ENCODE measurements at regions not wholly inside any gene's neighbourhood (a gene's known extent, or its start where the extent isn't known, plus 50 kb on each side); places are given as distances from the start of the nearest gene placed in this dataset.
"Not testable (repeated sequence)": the region's sequence is repeated elsewhere in the genome, so short reads cannot be mapped to it uniquely, and the experiment has no call there.

- H3K27ac ChIP-seq = not testable (repeated sequence)
Measured at GRCh38 chr21:13986996-13987958, 223.5 kb downstream of the LIPI start.

GRCh38 chr21:13985865-13986863 is 224.6 kb downstream of the LIPI start:
- not testable (repeated sequence) for H3K27ac ChIP-seq

DNA sequence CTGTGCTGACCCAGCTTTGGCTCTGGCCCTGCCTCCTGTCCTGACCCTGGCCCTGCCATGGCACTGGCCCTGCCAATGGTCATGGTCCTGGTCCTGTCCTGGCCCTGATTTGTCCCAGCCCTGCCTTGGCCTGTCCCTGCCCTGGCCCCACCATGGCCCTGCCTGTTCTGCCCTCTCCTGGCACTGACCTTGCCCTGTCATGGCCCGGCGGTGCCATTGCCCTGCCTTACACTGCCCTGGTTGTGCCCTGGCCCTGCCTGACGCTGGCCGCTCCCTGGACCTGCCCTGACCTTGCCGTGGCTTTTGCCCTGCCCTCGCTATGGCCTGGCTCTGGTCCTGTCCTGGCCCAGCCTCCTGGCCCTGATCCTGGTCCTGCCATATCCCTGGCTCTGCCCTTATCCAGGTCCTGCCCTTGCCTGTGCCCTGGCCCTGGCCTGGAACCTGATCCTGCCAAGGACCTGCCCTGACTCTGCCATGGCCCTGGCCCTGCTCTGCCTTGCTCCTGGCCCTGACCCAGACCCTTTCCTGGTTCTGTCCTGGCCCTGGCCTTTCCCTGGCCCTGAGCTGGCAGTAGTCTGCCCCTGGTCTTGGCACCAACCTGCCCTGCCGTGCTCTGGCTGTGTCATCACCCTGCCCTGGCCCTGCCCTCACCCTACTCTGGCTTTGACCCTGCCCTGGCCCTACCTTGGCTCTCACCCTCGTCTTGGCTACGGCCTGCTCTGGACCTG is 225.5 kb downstream of the LIPI start:
- not testable (repeated sequence) for H3K27ac ChIP-seq

DNA sequence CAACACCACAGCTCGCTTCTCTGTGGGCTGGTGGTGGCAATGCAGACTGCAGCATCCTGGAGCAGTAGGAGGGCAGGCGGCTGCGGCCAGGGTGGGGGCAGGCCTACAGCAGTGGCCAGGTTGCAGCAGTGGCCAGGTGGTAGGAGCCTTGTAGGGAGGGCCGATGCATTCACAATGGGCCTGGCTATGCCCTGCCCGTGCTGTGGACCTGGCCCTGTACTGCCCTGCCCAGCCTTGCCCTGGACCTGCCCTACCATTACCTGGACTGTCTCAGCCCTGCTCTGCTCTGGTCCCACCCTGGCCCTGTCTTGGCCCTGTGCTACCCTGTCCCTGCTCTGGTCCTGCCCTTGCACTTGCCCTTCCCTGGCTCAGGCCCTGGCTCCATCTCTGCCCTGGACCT is 226.0 kb downstream of the LIPI start:
- not testable (repeated sequence) for H3K27ac ChIP-seq

DNA sequence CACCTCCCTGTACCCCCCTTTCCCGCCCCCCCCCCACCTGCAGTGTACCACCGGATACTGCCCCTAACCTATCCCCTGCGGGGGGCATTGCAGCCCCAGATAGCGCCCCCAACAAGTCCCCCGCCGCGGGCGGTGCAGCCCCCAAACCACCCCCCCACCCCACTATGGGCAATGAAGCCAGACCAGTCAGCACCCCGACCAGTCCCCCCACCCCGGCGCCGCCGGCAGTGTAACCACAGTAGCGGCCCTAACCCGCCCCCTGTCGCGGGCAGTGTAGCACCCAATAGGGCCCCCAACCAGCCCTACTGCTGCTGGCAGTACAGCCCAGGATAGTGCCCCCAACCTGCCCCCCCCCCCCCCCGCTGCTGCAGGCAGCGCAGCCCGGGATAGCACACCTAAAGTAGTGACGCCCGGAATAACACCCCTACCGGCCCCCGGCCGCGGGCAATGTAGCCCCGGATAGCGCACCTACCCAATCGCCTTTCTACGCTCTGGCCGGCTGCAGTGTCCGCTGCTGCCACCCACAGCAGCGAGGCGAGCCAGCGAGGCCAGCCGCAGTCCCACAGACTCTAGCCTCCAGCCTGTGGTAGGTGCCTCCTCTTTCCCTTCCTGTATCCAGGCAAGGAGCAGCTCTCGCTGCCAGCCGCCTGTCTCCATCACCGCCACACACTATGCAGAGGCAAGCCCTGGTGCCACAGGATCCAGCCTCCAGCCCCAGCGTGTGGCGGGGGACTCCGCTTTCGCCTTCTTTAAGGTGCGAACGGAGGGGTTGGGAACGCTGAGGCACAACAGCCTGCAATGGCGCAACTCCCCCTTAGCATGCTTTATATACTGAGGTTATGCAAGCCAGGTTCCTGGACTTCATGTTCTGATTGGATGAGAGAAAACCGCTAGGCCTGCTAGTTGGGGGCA is 229.3 kb downstream of the LIPI start:
- H3K27ac ChIP-seq = not testable (repeated sequence)

GRCh38 chr21:13980115-13980662 is 230.6 kb downstream of the LIPI start:
- not testable (repeated sequence) for H3K27ac ChIP-seq
- TF ChIP-seq, protein P1, sequence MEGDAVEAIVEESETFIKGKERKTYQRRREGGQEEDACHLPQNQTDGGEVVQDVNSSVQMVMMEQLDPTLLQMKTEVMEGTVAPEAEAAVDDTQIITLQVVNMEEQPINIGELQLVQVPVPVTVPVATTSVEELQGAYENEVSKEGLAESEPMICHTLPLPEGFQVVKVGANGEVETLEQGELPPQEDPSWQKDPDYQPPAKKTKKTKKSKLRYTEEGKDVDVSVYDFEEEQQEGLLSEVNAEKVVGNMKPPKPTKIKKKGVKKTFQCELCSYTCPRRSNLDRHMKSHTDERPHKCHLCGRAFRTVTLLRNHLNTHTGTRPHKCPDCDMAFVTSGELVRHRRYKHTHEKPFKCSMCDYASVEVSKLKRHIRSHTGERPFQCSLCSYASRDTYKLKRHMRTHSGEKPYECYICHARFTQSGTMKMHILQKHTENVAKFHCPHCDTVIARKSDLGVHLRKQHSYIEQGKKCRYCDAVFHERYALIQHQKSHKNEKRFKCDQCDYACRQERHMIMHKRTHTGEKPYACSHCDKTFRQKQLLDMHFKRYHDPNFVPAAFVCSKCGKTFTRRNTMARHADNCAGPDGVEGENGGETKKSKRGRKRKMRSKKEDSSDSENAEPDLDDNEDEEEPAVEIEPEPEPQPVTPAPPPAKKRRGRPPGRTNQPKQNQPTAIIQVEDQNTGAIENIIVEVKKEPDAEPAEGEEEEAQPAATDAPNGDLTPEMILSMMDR (conservative IDR thresholded peaks at IDR 0.05) = peak; percentile 80

- H3K27ac ChIP-seq = not testable (repeated sequence)
Measured at GRCh38 chr21:13979608-13980007, 231.1 kb downstream of the LIPI start.

DNA sequence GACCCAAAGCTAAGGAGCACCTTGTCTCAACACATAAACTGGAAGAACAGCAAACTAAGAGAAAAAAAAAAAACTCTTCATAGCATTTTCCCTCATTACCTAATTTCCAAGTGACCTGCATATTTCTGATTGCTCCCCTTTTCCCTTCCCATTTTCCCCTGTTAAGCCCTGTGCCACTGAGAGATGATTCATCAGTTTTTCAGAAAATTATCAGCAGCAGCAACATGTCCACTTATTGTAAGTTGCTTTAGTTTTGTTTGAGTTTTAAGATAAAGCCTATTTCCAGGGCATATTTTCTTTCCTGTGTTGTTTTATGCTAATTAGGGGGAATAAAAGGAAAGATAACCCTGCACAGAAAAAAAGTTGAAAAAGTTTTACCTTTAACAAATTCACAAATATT is 236.2 kb downstream of the LIPI start:
- not testable (repeated sequence) for H3K27ac ChIP-seq

GRCh38 chr21:13969853-13970252 is 240.9 kb downstream of the LIPI start:
- not testable (repeated sequence) for H3K27ac ChIP-seq

DNA sequence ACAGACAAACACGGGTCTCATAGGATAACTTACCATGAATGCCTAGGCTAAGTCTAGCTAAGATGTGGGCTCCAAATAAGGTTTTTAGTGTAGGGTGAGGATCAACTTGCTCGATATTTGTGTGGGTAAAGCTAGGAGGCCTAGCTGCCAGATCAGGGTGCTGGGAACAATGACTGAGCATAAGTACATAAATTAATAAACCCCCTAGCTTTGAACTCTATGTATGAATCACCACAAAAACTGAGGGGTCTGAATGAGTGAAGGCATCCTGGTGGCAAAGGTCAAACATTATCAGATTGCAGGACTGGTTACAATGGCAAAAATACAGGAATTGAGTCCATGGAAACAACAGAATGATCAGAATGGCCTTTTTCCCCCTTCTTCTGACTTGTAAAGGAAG is 241.8 kb downstream of the LIPI start:
- not testable (repeated sequence) for H3K27ac ChIP-seq

DNA sequence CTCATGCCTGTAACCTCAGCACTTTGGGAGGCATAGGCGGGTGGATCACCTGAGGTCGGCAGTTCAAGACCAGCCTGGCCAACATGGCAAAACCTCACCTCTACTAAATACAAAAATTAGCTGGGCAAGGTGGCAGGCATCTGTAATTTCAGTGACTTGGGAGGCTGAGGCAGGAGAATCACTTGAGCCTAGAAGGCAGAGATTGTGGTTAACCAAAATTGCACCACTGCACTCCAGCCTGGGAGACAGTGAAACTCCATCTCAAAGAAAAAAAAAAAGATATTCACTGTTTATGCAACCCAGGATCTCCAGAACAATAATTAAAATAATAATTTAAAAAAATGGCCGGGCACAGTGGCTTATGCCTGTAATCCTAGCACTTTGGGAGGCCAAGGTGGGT is 247.5 kb downstream of the LIPI start:
- H3K27ac ChIP-seq = not testable (repeated sequence)

- H3K27ac ChIP-seq = no peak overlapping the region
- TF ChIP-seq, protein P1 (conservative IDR thresholded peaks at IDR 0.05) = no peak
Measured at GRCh38 chr21:13937236-13937635, 273.5 kb downstream of the LIPI start.

DNA sequence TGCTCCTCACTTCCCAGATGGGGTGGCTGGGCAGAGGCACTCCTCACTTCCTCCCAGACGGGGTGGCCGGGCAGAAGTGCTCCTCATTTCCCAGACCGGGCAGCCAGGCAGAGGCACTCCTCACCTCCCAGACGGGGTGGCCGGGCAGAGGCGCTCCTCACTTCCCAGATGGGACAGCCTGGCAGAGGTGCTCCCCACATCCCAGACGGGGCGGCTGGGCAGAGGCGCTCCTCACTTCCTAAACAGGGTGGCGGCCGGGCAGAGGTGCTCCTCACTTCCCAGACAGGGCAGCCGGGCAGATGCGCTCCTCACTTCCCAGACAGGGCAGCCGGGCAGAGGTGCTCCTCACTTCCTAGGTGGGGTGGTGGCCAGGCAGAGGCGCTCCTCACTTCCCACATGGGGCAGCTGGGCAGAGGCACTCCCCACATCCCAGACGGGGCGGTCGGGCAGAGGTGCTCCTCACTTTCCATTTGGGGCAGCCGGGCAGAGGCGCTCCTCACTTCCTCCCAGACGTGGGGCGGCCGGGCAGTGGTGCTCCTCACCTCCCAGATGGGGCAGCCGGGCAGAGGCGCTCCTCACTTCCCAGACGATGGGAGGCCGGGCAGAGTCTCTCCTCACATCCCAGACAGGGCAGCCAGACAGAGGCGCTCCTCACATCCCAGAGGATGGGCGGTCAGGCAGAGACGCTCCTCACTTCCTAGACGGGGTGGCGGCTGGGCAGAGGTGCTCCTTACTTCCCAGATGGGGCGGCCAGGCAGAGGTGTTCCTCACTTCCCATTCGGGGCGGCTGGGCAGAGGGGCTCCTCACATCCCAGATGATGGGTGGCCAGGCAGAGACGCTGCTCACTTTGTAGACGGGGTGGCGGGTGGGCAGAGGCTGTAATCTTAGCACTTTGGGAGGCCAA is 274.5 kb downstream of the LIPI start:
- not testable (repeated sequence) for H3K27ac ChIP-seq

- not testable (repeated sequence) for H3K27ac ChIP-seq
Measured at GRCh38 chr21:13935396-13936032, 275.2 kb downstream of the LIPI start.

GRCh38 chr21:13934887-13935342 is 275.8 kb downstream of the LIPI start:
- not testable (repeated sequence) for H3K27ac ChIP-seq
